Mammary epithelial cell (primary cell): ENCODE measurements at regions not wholly inside any gene's neighbourhood (a gene's known extent, or its start where the extent isn't known, plus 50 kb on each side); places are given as distances from the start of the nearest gene placed in this dataset.
"Not testable (repeated sequence)": the region's sequence is repeated elsewhere in the genome, so short reads cannot be mapped to it uniquely, and the experiment has no call there.

Experiments used
- EZH2 ChIP-seq: IDR thresholded peaks from 2 replicates; pipeline ENCODE4 v1.6.1; 2012; ENCODE audit warnings: low read length, inconsistent platforms, borderline replicate concordance
- TF ChIP-seq, protein P1 (sequence below), 2 donors: IDR thresholded peaks in 1 of 2; conservative IDR thresholded peaks in 1 of 2; 2 replicates each; pipeline ENCODE4 v1.5.1; 2011 to 2012; ENCODE audit warnings: inconsistent platforms in 2 of 2, low read length in 2 of 2, mild to moderate bottlenecking in 2 of 2, control low read depth in 1 of 2, low read depth in 1 of 2; ENCODE audit not compliant: insufficient read depth in 1 of 2; ENCODE audit errors: extremely low read depth in 1 of 2

DNA sequence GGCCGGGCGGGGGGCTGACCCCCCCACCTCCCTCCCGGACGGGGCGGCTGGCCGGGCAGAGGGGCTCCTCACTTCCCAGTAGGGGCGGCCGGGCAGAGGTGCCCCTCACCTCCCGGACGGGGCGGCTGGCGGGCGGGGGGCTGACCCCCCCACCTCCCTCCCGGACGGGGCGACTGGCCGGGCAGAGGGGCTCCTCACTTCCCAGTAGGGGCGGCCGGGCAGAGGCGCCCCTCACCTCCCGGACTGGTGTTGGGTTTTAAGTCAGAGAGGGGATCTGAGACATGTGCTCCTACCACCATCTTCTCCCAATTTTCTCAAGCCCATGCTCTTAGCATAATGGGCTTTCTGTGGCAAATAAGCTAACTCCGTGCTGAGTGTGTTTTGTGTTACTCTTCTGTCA lies 87.5 kb upstream of the TMTC4 start:
- TF ChIP-seq, protein P1, sequence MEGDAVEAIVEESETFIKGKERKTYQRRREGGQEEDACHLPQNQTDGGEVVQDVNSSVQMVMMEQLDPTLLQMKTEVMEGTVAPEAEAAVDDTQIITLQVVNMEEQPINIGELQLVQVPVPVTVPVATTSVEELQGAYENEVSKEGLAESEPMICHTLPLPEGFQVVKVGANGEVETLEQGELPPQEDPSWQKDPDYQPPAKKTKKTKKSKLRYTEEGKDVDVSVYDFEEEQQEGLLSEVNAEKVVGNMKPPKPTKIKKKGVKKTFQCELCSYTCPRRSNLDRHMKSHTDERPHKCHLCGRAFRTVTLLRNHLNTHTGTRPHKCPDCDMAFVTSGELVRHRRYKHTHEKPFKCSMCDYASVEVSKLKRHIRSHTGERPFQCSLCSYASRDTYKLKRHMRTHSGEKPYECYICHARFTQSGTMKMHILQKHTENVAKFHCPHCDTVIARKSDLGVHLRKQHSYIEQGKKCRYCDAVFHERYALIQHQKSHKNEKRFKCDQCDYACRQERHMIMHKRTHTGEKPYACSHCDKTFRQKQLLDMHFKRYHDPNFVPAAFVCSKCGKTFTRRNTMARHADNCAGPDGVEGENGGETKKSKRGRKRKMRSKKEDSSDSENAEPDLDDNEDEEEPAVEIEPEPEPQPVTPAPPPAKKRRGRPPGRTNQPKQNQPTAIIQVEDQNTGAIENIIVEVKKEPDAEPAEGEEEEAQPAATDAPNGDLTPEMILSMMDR (conservative IDR thresholded peaks at IDR 0.05 in 1 of 2, IDR thresholded peaks at IDR 0.05 in 1 of 2; ENCODE audit: extremely low read depth in 1 of 2, insufficient read depth in 1 of 2, low read depth in 1 of 2, low read length in 2 of 2): not testable (repeated sequence)
- TF ChIP-seq EZH2: not testable (repeated sequence)
